ENCODE measurements at regions not wholly inside any gene's neighbourhood (a gene's known extent, or its start where the extent isn't known, plus 50 kb on each side); places are given as distances from the start of the nearest gene placed in this dataset.

DNA sequence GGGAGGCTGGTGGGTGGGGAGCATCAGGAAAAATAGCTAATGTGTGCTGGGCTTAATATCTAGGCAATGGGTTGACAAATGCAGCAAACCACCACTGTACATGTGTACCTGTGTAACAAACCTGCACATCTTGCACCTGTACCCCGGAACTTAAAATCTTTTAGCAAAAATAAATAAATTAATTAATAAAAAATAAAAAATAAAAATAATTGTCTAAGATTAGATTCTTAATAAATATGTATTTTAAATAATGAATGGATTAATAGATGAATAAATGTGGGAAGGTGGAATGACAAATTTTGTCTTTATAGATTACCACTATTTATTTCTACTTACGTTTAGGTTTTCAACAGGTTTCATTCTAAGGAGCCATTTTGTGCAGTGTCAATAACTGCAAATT lies 563.5 kb upstream of the B3GALT2 start:
- no peak for DNase-seq (ENCODE audit: low spot score)

DNA sequence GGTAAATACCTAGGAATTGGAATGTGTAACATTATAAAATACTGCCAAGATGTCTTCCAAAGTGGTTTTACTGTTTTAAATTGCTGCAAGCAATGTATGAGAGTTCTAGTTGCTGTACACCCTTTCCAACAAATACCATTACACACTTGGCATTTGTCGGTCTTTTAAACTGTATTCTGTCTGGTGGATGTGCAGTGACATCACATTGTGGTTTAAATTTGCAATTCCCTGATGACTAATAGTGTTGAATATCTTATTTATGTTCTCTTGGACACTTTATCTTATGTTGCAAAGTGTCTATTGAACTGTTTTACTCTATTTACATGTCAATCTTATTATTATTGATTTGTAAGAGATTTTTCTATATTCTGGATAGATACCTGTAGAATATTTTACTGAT lies 561.2 kb upstream of the B3GALT2 start:
- no peak for DNase-seq (ENCODE audit: low spot score)

DNA sequence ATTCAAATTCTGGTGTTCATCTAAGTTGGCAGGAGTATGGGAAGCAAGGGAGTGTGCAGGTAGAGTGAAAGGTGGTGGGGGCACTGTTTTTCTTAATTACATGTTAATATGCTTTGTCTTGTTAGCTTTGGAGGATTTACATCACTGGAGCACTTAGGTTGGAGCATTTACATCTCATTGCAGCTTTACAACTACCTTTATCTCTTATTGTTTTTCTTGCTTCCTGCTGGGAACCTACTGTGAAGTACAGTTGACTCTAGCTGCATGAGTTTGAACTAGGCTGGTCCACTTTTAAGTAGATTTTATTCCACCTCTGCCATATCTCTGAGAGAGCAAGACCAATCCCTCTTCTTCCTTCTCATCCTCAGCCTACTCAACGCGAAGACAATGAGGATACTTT lies 554.8 kb upstream of the B3GALT2 start:
- no peak for DNase-seq (ENCODE audit: low spot score)

- no peak for DNase-seq (ENCODE audit: low spot score)
Measured at GRCh38 chr1:193740762-193741161, 554.3 kb upstream of the B3GALT2 start.

- DNase-seq (ENCODE audit: low spot score), result no peak
Measured at GRCh38 chr1:193736507-193736906, 550.1 kb upstream of the B3GALT2 start.

GRCh38 chr1:193733674-193734073 lies 547.3 kb upstream of the B3GALT2 start:
- no peak for DNase-seq (ENCODE audit: low spot score)

- DNase-seq (ENCODE audit: low spot score), result no peak
Measured at GRCh38 chr1:193730017-193730416, 543.6 kb upstream of the B3GALT2 start.

DNA sequence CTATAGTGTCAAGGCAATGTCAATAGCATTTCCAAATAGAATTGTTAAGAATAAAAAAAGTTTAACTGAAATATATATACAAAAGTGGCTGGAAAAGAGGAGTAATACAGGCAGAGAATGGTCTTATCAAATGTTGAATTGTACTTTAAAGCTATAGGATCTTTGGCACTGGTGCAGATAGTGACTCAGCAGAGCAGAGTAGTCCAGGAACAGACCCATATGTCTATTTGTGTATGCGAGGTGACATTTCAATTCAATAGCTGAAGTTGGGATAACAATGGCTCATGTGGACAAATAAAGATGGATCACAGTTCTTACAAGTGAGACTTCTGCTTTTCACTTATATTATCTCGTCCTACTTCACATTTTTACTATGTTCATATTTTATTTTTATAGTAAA lies 543.0 kb upstream of the B3GALT2 start:
- DNase-seq (ENCODE audit: low spot score), result no peak

- no peak for DNase-seq (ENCODE audit: low spot score)
Measured at GRCh38 chr1:193727850-193728249, 541.4 kb upstream of the B3GALT2 start.

DNA sequence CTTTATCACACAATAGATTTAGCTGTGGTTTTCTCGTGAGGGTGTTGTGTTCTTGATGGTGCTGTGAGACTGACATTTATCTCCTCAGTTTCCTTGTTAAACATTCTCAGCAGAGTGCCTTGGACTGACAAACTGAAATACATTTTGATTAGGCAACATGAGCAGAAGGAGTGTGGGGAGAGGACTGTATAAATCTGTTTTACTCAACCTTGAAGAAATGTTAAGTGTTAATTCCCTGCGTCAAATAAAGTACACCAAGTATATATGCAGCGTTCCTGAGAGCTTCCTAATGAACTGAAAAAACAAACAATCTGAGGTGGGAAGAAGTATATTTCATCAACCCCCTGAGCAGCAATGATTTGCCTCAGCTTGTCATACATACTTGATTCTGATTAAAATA lies 540.3 kb upstream of the B3GALT2 start:
- DNase-seq (ENCODE audit: low spot score), result no peak

DNA sequence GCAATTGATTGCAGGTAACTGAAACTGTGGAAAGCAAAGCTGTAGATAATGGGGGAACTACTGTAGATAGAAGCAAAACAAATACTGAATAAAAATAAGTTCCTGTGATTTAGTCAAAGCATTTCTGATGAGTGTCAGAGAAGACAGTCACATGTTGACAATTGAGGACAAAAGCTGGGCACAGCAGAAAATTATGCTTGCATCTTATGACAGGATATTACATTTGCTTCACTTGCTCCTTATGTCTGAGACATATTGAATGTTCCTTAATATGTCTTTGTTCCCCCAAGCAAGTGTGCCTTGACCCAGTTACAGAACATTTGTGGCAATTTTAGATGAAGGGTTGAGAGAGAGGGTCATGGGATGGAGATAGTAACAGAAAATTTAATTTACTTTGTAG lies 526.0 kb upstream of the B3GALT2 start:
- no peak for DNase-seq (ENCODE audit: low spot score)

- DNase-seq (ENCODE audit: low spot score), result no peak
Measured at GRCh38 chr1:193709607-193710006, 523.2 kb upstream of the B3GALT2 start.

- no peak for DNase-seq (ENCODE audit: low spot score)
Measured at GRCh38 chr1:193707271-193708021, 521.0 kb upstream of the B3GALT2 start.

DNA sequence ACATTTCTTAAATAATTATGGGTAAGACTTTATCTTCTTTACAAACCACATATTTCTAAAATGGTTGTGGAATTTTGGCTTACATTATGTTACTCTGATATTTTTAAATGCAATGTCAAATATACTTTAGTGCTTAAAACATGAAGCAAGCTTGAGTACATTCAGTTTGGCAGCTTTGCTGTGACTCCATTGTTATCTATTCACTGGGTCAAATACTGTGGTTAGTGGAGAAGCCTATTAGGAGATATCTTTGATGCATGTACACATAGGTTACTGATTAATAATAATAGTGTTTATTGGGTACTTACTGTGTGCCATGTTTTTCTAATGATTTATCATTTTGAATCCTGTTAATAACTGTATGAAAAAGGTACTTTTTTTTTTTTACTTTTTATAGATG lies 520.4 kb upstream of the B3GALT2 start:
- DNase-seq (ENCODE audit: low spot score), result no peak

GRCh38 chr1:193705554-193705981 lies 519.2 kb upstream of the B3GALT2 start:
- no peak for DNase-seq (ENCODE audit: low spot score)

GRCh38 chr1:193703655-193704054 lies 517.2 kb upstream of the B3GALT2 start:
- no peak for DNase-seq (ENCODE audit: low spot score)

- no peak for DNase-seq (ENCODE audit: low spot score)
Measured at GRCh38 chr1:193703121-193703520, 516.7 kb upstream of the B3GALT2 start.

GRCh38 chr1:193701759-193702158 lies 515.3 kb upstream of the B3GALT2 start:
- no peak for DNase-seq (ENCODE audit: low spot score)

DNA sequence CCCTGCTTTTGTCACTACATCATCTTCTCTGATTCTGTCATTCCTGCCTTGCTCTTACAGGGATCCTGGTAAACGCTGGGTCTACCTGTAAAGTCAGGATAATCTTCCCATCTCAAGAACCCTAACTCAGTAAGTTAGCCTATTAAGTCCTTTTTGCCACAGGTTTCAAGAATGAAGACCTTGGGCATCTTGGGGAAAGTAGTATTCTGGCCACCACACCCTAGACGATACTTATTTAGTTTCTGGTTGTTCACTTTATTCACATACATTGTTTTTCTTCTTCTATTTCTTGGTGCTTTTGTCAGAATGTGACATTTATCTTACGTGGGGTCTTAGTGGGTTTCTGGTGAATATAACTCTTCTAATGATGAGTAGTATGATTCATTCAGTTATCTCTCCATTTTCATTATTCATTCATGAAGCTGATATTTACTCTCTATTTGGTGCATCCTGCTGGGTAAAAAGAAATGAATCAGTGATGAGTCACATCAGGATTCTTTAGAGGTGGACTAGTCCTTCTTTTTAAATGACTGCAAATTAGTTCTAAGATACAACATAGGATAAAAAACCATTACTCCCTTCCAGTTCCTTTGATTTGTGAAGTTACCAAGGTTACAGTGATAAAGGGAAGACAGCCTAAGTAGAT lies 514.4 kb upstream of the B3GALT2 start:
- DNase-seq (ENCODE audit: low spot score), result no peak

GRCh38 chr1:193699261-193699660 lies 512.8 kb upstream of the B3GALT2 start:
- DNase-seq (ENCODE audit: low spot score), result no peak

GRCh38 chr1:193697776-193698175 lies 511.4 kb upstream of the B3GALT2 start:
- no peak for DNase-seq (ENCODE audit: low spot score)

GRCh38 chr1:193697115-193697762 lies 510.8 kb upstream of the B3GALT2 start:
- no peak for DNase-seq (ENCODE audit: low spot score)

GRCh38 chr1:193694741-193695140 lies 508.3 kb upstream of the B3GALT2 start:
- DNase-seq (ENCODE audit: low spot score), result no peak

All from SK-N-DZ (cell line).